BJ (cell line): ENCODE measurements at regions not wholly inside any gene's neighbourhood (a gene's known extent, or its start where the extent isn't known, plus 50 kb on each side); places are given as distances from the start of the nearest gene placed in this dataset.

Experiments used
- CTCF ChIA-PET: fragments of 350-600 bp; formaldehyde crosslinking; extraction: SDS; loops from one replicate; lab custom pipeline; 2021; ENCODE audit warnings: antibody characterized with exemption, inconsistent platforms; lab: Yijun Ruan, JAX
- POLR2A ChIA-PET: fragments of 300-600 bp; sonication (Branson Sonifier 250); formaldehyde crosslinking; extraction: SDS; loops from one replicate; lab custom pipeline; 2021; ENCODE audit warnings: antibody characterized with exemption; lab: Charles Lee
- DNase-seq: peaks from one replicate; pipeline ENCODE4 v3.0.0-alpha.2; 2011; ENCODE audit warnings: low read depth
- H3K27me3 ChIP-seq: 2 replicates; pipeline ENCODE4 v1.6.0; 2011; ENCODE audit warnings: low read length; ENCODE audit not compliant: control insufficient read depth, insufficient read depth
- H3K36me3 ChIP-seq: 2 replicates; pipeline ENCODE4 v1.5.1; 2011; ENCODE audit warnings: low read length; ENCODE audit not compliant: control insufficient read depth, insufficient read depth
- H3K4me3 ChIP-seq: 2 replicates; pipeline ENCODE4 v1.5.1; 2011; ENCODE audit warnings: low read depth, mild to moderate bottlenecking, control low read depth, low read length
- CTCF ChIP-seq: IDR thresholded peaks from 2 replicates; pipeline ENCODE4 v1.5.1; 2011; ENCODE audit warnings: low read depth, mild to moderate bottlenecking, control low read depth, inconsistent platforms, low read length, moderate library complexity; ENCODE audit not compliant: insufficient read depth

DNA sequence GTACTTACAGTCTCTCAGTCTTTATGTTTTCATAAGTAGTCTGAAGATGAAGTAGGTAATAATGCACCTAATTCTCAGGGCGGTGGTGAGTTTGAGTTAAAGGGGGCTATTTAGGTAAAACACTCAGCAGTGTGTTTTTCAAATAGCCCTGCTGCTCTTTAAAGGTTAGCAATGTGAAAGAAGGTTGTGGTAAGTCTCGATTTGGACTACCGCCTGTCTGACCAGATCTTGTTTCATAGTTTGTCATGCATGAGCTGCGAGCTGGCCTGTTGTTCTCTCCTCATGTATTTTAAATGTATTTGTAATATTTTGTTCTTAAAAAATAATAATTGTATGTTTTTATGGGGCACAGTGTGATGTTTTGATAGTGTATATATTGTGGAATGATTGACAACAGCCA lies 340.2 kb downstream of the DHX35 start:
- Histone ChIP-seq H3K4me3 (no peak overlapping the region), H3K36me3 (no peaks in the 10 kb centered on the region), H3K27me3 (no peaks in the 10 kb centered on the region)
- CTCF ChIA-PET = no interaction called here
- TF ChIP-seq CTCF = no peak
- POLR2A ChIA-PET = no interaction called here
- no peak for DNase-seq

DNA sequence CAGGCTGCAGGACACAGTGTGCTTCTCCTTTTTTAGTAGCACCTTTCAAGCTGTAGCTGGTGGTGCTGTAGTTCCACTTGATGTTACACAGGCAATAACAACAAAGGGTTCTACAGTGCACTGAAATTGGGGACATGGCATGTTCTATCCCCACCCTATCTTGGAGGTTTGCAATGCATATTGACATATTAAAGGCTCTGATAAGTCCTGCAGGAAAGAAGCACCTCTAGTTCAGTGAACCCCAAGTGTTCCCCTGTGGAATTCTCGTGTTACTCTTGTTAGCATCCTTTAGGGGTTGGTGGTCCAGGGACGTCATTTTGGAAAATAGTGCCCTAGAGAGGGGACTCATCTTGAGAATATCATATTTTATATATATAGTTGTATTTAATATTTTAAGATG lies 337.6 kb downstream of the DHX35 start:
- POLR2A ChIA-PET = no interaction called here
- H3K36me3 ChIP-seq = no peaks in the 10 kb centered on the region
- no peaks in the 10 kb centered on the region for H3K27me3 ChIP-seq
- no peak for DNase-seq
- CTCF ChIA-PET = no interaction called here
- TF ChIP-seq CTCF = no peak
- H3K4me3 ChIP-seq = no peak overlapping the region

GRCh38 chr20:39298571-39299506 lies 336.7 kb downstream of the DHX35 start:
- ChIA-PET POLR2A (no interaction called here), CTCF (interaction anchor here (0.7 kb wide), 1 partner anchor 318 kb away, joined by 3 read pairs; no protein-coding TSS in a partner anchor)
- DNase-seq = no peak
- no peak for TF ChIP-seq CTCF
- H3K4me3 ChIP-seq = no peak overlapping the region
- no peaks in the 10 kb centered on the region for H3K27me3 ChIP-seq
- no peaks in the 10 kb centered on the region for H3K36me3 ChIP-seq

- POLR2A ChIA-PET = no interaction called here
- CTCF ChIA-PET = interaction anchor here (0.7 kb wide), 1 partner anchor 319 kb away, joined by 3 read pairs; no protein-coding TSS in a partner anchor
Measured at GRCh38 chr20:39298121-39298520, 336.0 kb downstream of the DHX35 start.

More at GRCh38 chr20:39298121-39298520, 336.0 kb downstream of the DHX35 start:
- H3K36me3 ChIP-seq = no peaks in the 10 kb centered on the region
- H3K27me3 ChIP-seq = no peaks in the 10 kb centered on the region
- H3K4me3 ChIP-seq = no peak overlapping the region
- DNase-seq = no peak
- no peak for TF ChIP-seq CTCF
